Tibial nerve (tissue), 4 donors: ENCODE measurements at regions not wholly inside any gene's neighbourhood (a gene's known extent, or its start where the extent isn't known, plus 50 kb on each side); places are given as distances from the start of the nearest gene placed in this dataset.

Experiments
- DNase-seq, 2 donors: peaks; one replicate each; pipeline ENCODE4 v3.0.0-alpha.2; 2019; ENCODE audit warnings: low spot score in 2 of 2
- H3K27ac ChIP-seq, 4 donors: fragments of 200-600 bp; sonication (generic) in 3 of 4; one replicate each; pipeline ENCODE4 v1.5.1; 2017 to 2019; ENCODE audit warnings: mild to moderate bottlenecking in 1 of 4
- H3K27me3 ChIP-seq, 2 donors: fragments of 200-600 bp; sonication (generic) in 1 of 2; one replicate each; pipeline versions ENCODE4 v1.5.1 to v1.6.0; 2017 to 2019
- H3K36me3 ChIP-seq, 3 donors: fragments of 200-600 bp; sonication (generic); one replicate each; pipeline ENCODE4 v1.5.1; 2018 to 2019
- H3K4me1 ChIP-seq, 4 donors: fragments of 200-600 bp; sonication (generic) in 3 of 4; one replicate each; pipeline ENCODE4 v1.5.1; 2017 to 2019
- H3K4me3 ChIP-seq, 4 donors: fragments of 200-600 bp; sonication (generic) in 3 of 4; one replicate each; pipeline ENCODE4 v1.5.1; 2017 to 2019; ENCODE audit warnings: mild to moderate bottlenecking in 1 of 4, moderate library complexity in 1 of 4
- H3K9me3 ChIP-seq, 4 donors: fragments of 200-600 bp; sonication (generic) in 3 of 4; one replicate each; pipeline ENCODE4 v1.5.1; 2017 to 2019
- EP300 ChIP-seq, 2 donors: sonication (generic); formaldehyde crosslinking; IDR thresholded peaks; one replicate each; pipeline ENCODE4 v1.6.1; 2017; ENCODE audit warnings: antibody characterized with exemption in 2 of 2, mild to moderate bottlenecking in 1 of 2
- POLR2A ChIP-seq, 2 donors: fragments of 450-650 bp; IDR thresholded peaks; one replicate each; pipeline ENCODE4 v1.6.1; 2017; ENCODE audit warnings: antibody characterized with exemption in 2 of 2, mild to moderate bottlenecking in 2 of 2, moderate library complexity in 2 of 2
- WGBS, 2 donors: methylation state at CpG; one replicate each; pipeline ENCODE4 v1.1.5; 2018; 5-methylcytosine and 5-hydroxymethylcytosine counted together
- TF ChIP-seq, protein P1 (sequence below), 5 experiments: fragments of 200-600 bp in 3 of 5; fragments of 450-650 bp in 2 of 5; sonication (generic) in 3 of 5; IDR thresholded peaks; one replicate each; pipeline ENCODE4 v1.5.1; 2016 to 2019; ENCODE audit warnings: antibody characterized with exemption in 5 of 5, mild to moderate bottlenecking in 3 of 5, moderate library complexity in 2 of 5

DNA sequence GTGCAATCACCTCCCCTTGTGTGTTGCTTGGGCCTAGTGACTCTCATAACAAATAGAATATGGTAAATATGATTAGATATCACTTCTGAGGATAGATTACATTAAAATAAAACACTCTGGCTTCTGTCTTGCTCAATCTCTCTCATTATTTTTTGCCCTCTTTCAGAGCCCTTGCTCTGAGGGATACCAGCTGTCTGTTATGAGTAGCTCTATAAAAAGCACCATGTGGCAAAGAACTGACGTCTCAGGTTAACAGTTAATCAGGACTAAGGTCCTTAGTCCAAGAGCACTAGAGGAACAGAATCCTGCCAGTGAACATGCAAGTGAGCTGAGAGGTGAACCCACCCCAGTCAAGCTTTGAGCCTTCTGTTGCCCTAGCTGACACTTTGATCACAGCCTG, 402.2 kb upstream of the HTR1E start:
- 44 to 53% methylated on average over 1 of the region's 1 CpG for WGBS, 2 donors
- H3K4me1 ChIP-seq, result no peaks in the 10 kb centered on the region
- no peaks in the 10 kb centered on the region for H3K36me3 ChIP-seq
- DNase-seq, result no peak
- H3K27ac ChIP-seq, result no peak overlapping the region
- no peaks in the 10 kb centered on the region for H3K9me3 ChIP-seq
- TF ChIP-seq, protein P1, sequence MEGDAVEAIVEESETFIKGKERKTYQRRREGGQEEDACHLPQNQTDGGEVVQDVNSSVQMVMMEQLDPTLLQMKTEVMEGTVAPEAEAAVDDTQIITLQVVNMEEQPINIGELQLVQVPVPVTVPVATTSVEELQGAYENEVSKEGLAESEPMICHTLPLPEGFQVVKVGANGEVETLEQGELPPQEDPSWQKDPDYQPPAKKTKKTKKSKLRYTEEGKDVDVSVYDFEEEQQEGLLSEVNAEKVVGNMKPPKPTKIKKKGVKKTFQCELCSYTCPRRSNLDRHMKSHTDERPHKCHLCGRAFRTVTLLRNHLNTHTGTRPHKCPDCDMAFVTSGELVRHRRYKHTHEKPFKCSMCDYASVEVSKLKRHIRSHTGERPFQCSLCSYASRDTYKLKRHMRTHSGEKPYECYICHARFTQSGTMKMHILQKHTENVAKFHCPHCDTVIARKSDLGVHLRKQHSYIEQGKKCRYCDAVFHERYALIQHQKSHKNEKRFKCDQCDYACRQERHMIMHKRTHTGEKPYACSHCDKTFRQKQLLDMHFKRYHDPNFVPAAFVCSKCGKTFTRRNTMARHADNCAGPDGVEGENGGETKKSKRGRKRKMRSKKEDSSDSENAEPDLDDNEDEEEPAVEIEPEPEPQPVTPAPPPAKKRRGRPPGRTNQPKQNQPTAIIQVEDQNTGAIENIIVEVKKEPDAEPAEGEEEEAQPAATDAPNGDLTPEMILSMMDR (IDR thresholded peaks at IDR 0.05), result no peak
- TF ChIP-seq POLR2A (IDR thresholded peaks at IDR 0.05) (no peak), EP300 (IDR thresholded peaks at IDR 0.05) (no peak)
- H3K4me3 ChIP-seq, result no peak overlapping the region
- H3K27me3 ChIP-seq, result no peaks in the 10 kb centered on the region

DNA sequence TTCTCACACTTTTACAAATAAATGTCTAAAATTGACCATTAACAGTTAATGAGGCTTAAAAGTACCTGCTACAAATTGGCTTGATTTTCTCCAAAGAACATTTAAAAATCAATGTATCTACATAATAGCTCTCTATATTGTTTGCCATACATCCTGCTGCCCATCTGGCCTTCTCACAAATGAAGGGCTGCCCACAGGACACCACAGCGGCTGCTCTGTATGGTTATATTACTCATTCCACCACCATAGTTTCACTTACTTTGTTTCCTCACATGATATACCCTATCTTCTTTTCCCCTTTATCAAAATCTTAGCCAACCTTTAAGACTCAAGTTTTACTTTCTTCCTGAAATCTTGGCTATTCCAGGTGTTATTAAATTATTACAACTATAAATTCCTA, 407.7 kb upstream of the HTR1E start:
- H3K9me3 ChIP-seq, result peaks cover 0 to 20% (median 0%) of the 10 kb centered on the region in 4 donors
- H3K4me3 ChIP-seq, result no peak overlapping the region
- DNase-seq, result no peak
- no peaks in the 10 kb centered on the region for H3K4me1 ChIP-seq
- no peaks in the 10 kb centered on the region for H3K27me3 ChIP-seq
- TF ChIP-seq, protein P1 (IDR thresholded peaks at IDR 0.05), result no peak
- TF ChIP-seq POLR2A (IDR thresholded peaks at IDR 0.05), result no peak
- H3K27ac ChIP-seq, result no peak overlapping the region
- H3K36me3 ChIP-seq, result no peaks in the 10 kb centered on the region
- 88 to 91% methylated on average over 1 of the region's 1 CpG for WGBS, 2 donors

DNA sequence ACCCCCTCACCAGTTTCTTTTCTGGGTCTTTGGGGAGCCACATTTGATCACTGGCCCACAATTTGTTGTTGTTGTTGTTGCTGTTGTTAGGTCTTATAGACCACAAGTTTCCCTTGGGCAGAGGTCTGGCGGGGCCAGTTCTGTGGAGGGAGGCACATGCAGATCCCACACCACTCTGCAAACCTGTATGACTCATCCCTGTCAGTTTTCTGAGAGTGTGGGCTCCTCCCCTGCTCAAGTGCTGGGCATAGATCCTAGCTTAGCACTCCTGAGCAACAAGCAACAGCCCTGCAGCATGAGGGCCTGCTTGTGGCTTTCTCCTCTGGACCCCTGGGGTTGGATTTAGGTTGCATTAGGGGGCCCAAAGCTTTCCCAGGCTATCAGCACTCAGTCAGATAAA, 411.1 kb upstream of the HTR1E start:
- Histone ChIP-seq H3K27me3 (no peaks in the 10 kb centered on the region), H3K4me1 (no peaks in the 10 kb centered on the region), H3K4me3 (no peak overlapping the region), H3K27ac (no peak overlapping the region), H3K36me3 (no peaks in the 10 kb centered on the region), H3K9me3 (peaks cover 0 to 37% (median 0%) of the 10 kb centered on the region in 4 donors)
- TF ChIP-seq, protein P1 (IDR thresholded peaks at IDR 0.05), result no peak
- TF ChIP-seq POLR2A (IDR thresholded peaks at IDR 0.05) (no peak), EP300 (IDR thresholded peaks at IDR 0.05) (no peak)
- 0% methylated on average over 1 of the region's 1 CpG for WGBS, 2 donors
- DNase-seq, result no peak

DNA sequence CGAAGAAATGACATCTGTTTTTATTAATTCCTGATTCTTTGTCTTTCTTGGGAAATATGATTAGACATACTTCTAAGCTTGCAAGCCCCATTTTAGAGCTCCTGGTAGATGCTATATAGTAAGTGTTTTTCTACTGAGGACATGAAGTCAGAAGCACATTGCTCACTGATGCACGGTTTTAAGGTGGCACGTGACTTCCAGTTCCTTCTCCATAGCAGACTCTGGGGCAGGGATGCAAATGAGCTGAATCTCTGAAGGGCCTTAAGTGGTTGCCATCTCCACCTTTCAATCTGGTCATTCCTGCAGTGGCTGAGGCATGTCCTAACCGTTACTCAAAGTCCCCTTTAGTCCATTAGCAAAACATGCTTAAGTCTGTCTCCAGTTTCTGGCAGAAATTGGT, 421.2 kb upstream of the HTR1E start:
- H3K4me1 ChIP-seq, result no peaks in the 10 kb centered on the region
- 70 to 75% methylated on average over 4 of the region's 4 CpGs for WGBS, 2 donors
- no peak overlapping the region for H3K27ac ChIP-seq
- no peak for TF ChIP-seq POLR2A (IDR thresholded peaks at IDR 0.05)
- TF ChIP-seq EP300 (IDR thresholded peaks at IDR 0.05), result no peak
- TF ChIP-seq, protein P1 (IDR thresholded peaks at IDR 0.05), result no peak
- no peak for DNase-seq
- H3K9me3 ChIP-seq, result peaks cover 0 to 2% (median 0%) of the 10 kb centered on the region in 4 donors
- H3K4me3 ChIP-seq, result no peak overlapping the region
- no peaks in the 10 kb centered on the region for H3K36me3 ChIP-seq
- H3K27me3 ChIP-seq, result no peaks in the 10 kb centered on the region

DNA sequence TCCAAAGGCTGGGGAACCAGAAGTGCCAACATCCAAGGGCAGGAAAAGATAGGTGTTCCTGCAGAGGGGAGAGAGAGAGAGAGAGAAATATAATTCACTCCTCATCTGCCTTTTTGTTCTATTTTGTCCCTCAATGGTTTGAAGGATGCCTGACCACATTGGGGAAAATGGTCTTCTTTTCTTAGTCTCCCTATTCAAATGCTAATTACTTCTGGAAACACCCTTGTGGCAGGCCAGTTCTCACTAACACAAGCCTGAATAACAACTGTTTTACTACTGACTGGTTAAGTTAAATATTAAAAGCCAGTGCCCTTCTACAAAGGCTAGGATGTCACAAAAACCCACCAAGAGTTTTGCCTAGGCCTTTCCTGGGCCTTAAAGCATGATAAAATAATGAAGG, 425.4 kb upstream of the HTR1E start:
- Histone ChIP-seq H3K36me3 (no peaks in the 10 kb centered on the region), H3K4me1 (no peaks in the 10 kb centered on the region), H3K4me3 (no peak overlapping the region), H3K27me3 (no peaks in the 10 kb centered on the region), H3K9me3 (peaks cover 0 to 5% (median 0%) of the 10 kb centered on the region in 4 donors), H3K27ac (no peak overlapping the region)
- no peak for DNase-seq
- no peak for TF ChIP-seq POLR2A (IDR thresholded peaks at IDR 0.05)
- TF ChIP-seq, protein P1 (IDR thresholded peaks at IDR 0.05), result no peak
- no peak for TF ChIP-seq EP300 (IDR thresholded peaks at IDR 0.05)
